Naive B cell (primary cell): ENCODE measurements at regions not wholly inside any gene's neighbourhood (a gene's known extent, or its start where the extent isn't known, plus 50 kb on each side); places are given as distances from the start of the nearest gene placed in this dataset.
"Not testable (repeated sequence)": the region's sequence is repeated elsewhere in the genome, so short reads cannot be mapped to it uniquely, and the experiment has no call there.

Source experiments
- ATAC-seq, 2 donors: fragments of 150-1000 bp; cut with Tn5 transposase; 2 replicates each; pipeline ENCODE4 v1.10.0; 2021; ENCODE audit warnings: low read depth in 2 of 2, mild to moderate bottlenecking in 2 of 2, moderate library complexity in 2 of 2
- DNase-seq: peaks from one replicate; pipeline ENCODE4 v3.0.0; 2022
- H3K27ac Mint-ChIP-seq, 6 donors: one replicate each; pipeline ENCODE4 v1.8.0; 2020 to 2022; ENCODE audit warnings: mild to moderate bottlenecking in 6 of 6, mixed read lengths in 6 of 6, moderate library complexity in 5 of 6, inconsistent platforms in 2 of 6
- H3K27me3 Mint-ChIP-seq, 3 donors: one replicate each; pipeline ENCODE4 v1.8.0; 2021 to 2022; ENCODE audit warnings: mixed read lengths in 3 of 3, mild to moderate bottlenecking in 1 of 3
- H3K36me3 Mint-ChIP-seq, 2 donors: one replicate each; pipeline ENCODE4 v1.8.0; 2020 to 2022; ENCODE audit warnings: mixed read lengths in 2 of 2, inconsistent platforms in 1 of 2, mild to moderate bottlenecking in 1 of 2
- H3K4me1 Mint-ChIP-seq, 3 donors: one replicate each; pipeline ENCODE4 v1.8.0; 2020 to 2022; ENCODE audit warnings: mixed read lengths in 3 of 3, inconsistent platforms in 1 of 3, mild to moderate bottlenecking in 1 of 3, moderate library complexity in 1 of 3
- H3K4me3 Mint-ChIP-seq, 8 donors: one replicate each; pipeline ENCODE4 v1.8.0; 2020 to 2022; ENCODE audit warnings: mild to moderate bottlenecking in 8 of 8, mixed read lengths in 8 of 8, moderate library complexity in 8 of 8, inconsistent platforms in 2 of 8
- H3K9me3 Mint-ChIP-seq, 7 donors: one replicate each; pipeline ENCODE4 v1.8.0; 2020 to 2022; ENCODE audit warnings: mixed read lengths in 7 of 7, mild to moderate bottlenecking in 5 of 7, inconsistent platforms in 2 of 7, moderate library complexity in 1 of 7

GRCh38 chr4:49523816-49524765, 538.0 kb downstream of the CWH43 start:
- not testable (repeated sequence) for H3K9me3 Mint-ChIP-seq, H3K4me3 Mint-ChIP-seq, DNase-seq, H3K27me3 Mint-ChIP-seq, H3K36me3 Mint-ChIP-seq, H3K27ac Mint-ChIP-seq, ATAC-seq, H3K4me1 Mint-ChIP-seq

- not testable (repeated sequence) for DNase-seq, H3K27ac Mint-ChIP-seq, H3K36me3 Mint-ChIP-seq, H3K4me3 Mint-ChIP-seq, H3K27me3 Mint-ChIP-seq, H3K4me1 Mint-ChIP-seq, ATAC-seq
- peaks cover 2 to 28% (median 13%) of the 10 kb centered on the region in 7 donors for H3K9me3 Mint-ChIP-seq
These were observed 573.0 kb downstream of the CWH43 start for GRCh38 chr4:49558916-49559676.

- not testable (repeated sequence) for H3K27me3 Mint-ChIP-seq, H3K36me3 Mint-ChIP-seq, DNase-seq, H3K4me1 Mint-ChIP-seq, H3K27ac Mint-ChIP-seq, H3K4me3 Mint-ChIP-seq, ATAC-seq
- H3K9me3 Mint-ChIP-seq, result peaks cover 2 to 21% (median 7%) of the 10 kb centered on the region in 7 donors
These were observed 574.2 kb downstream of the CWH43 start for GRCh38 chr4:49560131-49560816.

- DNase-seq, H3K4me3 Mint-ChIP-seq, H3K27ac Mint-ChIP-seq, H3K4me1 Mint-ChIP-seq, H3K27me3 Mint-ChIP-seq, H3K36me3 Mint-ChIP-seq, ATAC-seq: not testable (repeated sequence)
- H3K9me3 Mint-ChIP-seq, result peaks cover 2 to 21% (median 7%) of the 10 kb centered on the region in 7 donors
These were observed 574.8 kb downstream of the CWH43 start for GRCh38 chr4:49560883-49561282.

- not testable (repeated sequence) for DNase-seq, H3K27ac Mint-ChIP-seq, H3K27me3 Mint-ChIP-seq, ATAC-seq, H3K4me1 Mint-ChIP-seq, H3K4me3 Mint-ChIP-seq
- Mint-ChIP-seq H3K9me3 (peaks cover 17 to 24% (median 21%) of the 10 kb centered on the region in 7 donors), H3K36me3 (peaks cover 0 to 16% of the 10 kb centered on the region in 2 donors)
These were observed 584.2 kb downstream of the CWH43 start for GRCh38 chr4:49570248-49570647.

GRCh38 chr4:49573666-49574215, 587.7 kb downstream of the CWH43 start:
- ATAC-seq, H3K4me1 Mint-ChIP-seq, H3K4me3 Mint-ChIP-seq, H3K27me3 Mint-ChIP-seq, DNase-seq, H3K27ac Mint-ChIP-seq: not testable (repeated sequence)
- peaks cover 0 to 16% of the 10 kb centered on the region in 2 donors for H3K36me3 Mint-ChIP-seq
- peaks cover 20 to 39% (median 33%) of the 10 kb centered on the region in 7 donors for H3K9me3 Mint-ChIP-seq

GRCh38 chr4:49575250-49575649, 589.2 kb downstream of the CWH43 start:
- H3K4me1 Mint-ChIP-seq, H3K4me3 Mint-ChIP-seq, ATAC-seq, H3K27ac Mint-ChIP-seq, DNase-seq, H3K27me3 Mint-ChIP-seq: not testable (repeated sequence)
- peaks cover 0 to 16% of the 10 kb centered on the region in 2 donors for H3K36me3 Mint-ChIP-seq
- H3K9me3 Mint-ChIP-seq, result peaks cover 23 to 40% (median 30%) of the 10 kb centered on the region in 7 donors

- peaks cover 12 to 35% (median 28%) of the 10 kb centered on the region in 7 donors for H3K9me3 Mint-ChIP-seq
- H3K36me3 Mint-ChIP-seq, DNase-seq, ATAC-seq, H3K27ac Mint-ChIP-seq, H3K4me1 Mint-ChIP-seq, H3K27me3 Mint-ChIP-seq, H3K4me3 Mint-ChIP-seq: not testable (repeated sequence)
These were observed 592.3 kb downstream of the CWH43 start for GRCh38 chr4:49578371-49578770.

GRCh38 chr4:49578899-49579298, 592.8 kb downstream of the CWH43 start:
- H3K9me3 Mint-ChIP-seq, result peaks cover 12 to 41% (median 27%) of the 10 kb centered on the region in 7 donors
- H3K4me3 Mint-ChIP-seq, DNase-seq, ATAC-seq, H3K36me3 Mint-ChIP-seq, H3K4me1 Mint-ChIP-seq, H3K27ac Mint-ChIP-seq, H3K27me3 Mint-ChIP-seq: not testable (repeated sequence)

- not testable (repeated sequence) for H3K27me3 Mint-ChIP-seq, H3K4me1 Mint-ChIP-seq, ATAC-seq, H3K4me3 Mint-ChIP-seq, DNase-seq, H3K36me3 Mint-ChIP-seq, H3K27ac Mint-ChIP-seq
- H3K9me3 Mint-ChIP-seq, result peaks cover 12 to 44% (median 20%) of the 10 kb centered on the region in 7 donors
These were observed 594.1 kb downstream of the CWH43 start for GRCh38 chr4:49580166-49580565.

GRCh38 chr4:49588401-49588800, 602.3 kb downstream of the CWH43 start:
- not testable (repeated sequence) for H3K27me3 Mint-ChIP-seq, H3K4me1 Mint-ChIP-seq, H3K36me3 Mint-ChIP-seq, H3K27ac Mint-ChIP-seq, ATAC-seq, H3K9me3 Mint-ChIP-seq, DNase-seq, H3K4me3 Mint-ChIP-seq

GRCh38 chr4:49618436-49618835, 632.4 kb downstream of the CWH43 start:
- ATAC-seq, result not testable (repeated sequence)

GRCh38 chr4:49626478-49626877, 640.4 kb downstream of the CWH43 start:
- H3K36me3 Mint-ChIP-seq, DNase-seq, H3K27ac Mint-ChIP-seq, H3K27me3 Mint-ChIP-seq, ATAC-seq, H3K4me1 Mint-ChIP-seq, H3K4me3 Mint-ChIP-seq: not testable (repeated sequence)
- H3K9me3 Mint-ChIP-seq, result peaks cover 0 to 19% (median 7%) of the 10 kb centered on the region in 7 donors

More at GRCh38 chr4:49618436-49618835, 632.4 kb downstream of the CWH43 start:
- not testable (repeated sequence) for DNase-seq, H3K4me1 Mint-ChIP-seq, H3K27me3 Mint-ChIP-seq, H3K4me3 Mint-ChIP-seq, H3K27ac Mint-ChIP-seq, H3K36me3 Mint-ChIP-seq
- peaks cover 0 to 14% (median 5%) of the 10 kb centered on the region in 7 donors for H3K9me3 Mint-ChIP-seq
